Transverse colon (tissue), 4 donors: ENCODE measurements at regions not wholly inside any gene's neighbourhood (a gene's known extent, or its start where the extent isn't known, plus 50 kb on each side); places are given as distances from the start of the nearest gene placed in this dataset.

Experiments used
- CTCF ChIP-seq, 5 experiments: fragments of 200-600 bp in 3 of 5; fragments of 450-650 bp in 2 of 5; sonication (generic) in 3 of 5; IDR thresholded peaks; 1 replicate in 2 of 5; 2 replicates in 3 of 5; pipeline ENCODE4 v1.5.1; 2016 to 2017; ENCODE audit warnings: antibody characterized with exemption in 5 of 5, inconsistent platforms in 3 of 5, mild to moderate bottlenecking in 2 of 5, moderate library complexity in 1 of 5
- EP300 ChIP-seq: sonication (generic); formaldehyde crosslinking; IDR thresholded peaks from one replicate; pipeline ENCODE4 v1.6.1; 2017; ENCODE audit warnings: antibody characterized with exemption, low read depth
- POLR2A ChIP-seq: fragments of 450-650 bp; IDR thresholded peaks from one replicate; pipeline ENCODE4 v1.6.1; 2016; ENCODE audit warnings: antibody characterized with exemption, mild to moderate bottlenecking, moderate library complexity
- POLR2AphosphoS5 ChIP-seq, 3 donors: sonication (generic); formaldehyde crosslinking; IDR thresholded peaks; one replicate each; pipeline ENCODE4 v1.6.1; 2016; ENCODE audit warnings: antibody characterized with exemption in 3 of 3

- TF ChIP-seq CTCF (IDR thresholded peaks at IDR 0.05) (no peak), EP300 (no peak), POLR2AphosphoS5 (IDR thresholded peaks at IDR 0.05) (no peak), POLR2A (no peak)
Observed at GRCh38 chr1:94666797-94667196, 125.2 kb upstream of the F3 start.
